Chondrocyte (in vitro differentiated cells): ENCODE measurements at regions not wholly inside any gene's neighbourhood (a gene's known extent, or its start where the extent isn't known, plus 50 kb on each side); places are given as distances from the start of the nearest gene placed in this dataset.

Experiments used
- DNase-seq: peaks from one replicate; pipeline ENCODE4 v3.0.0; 2021; ENCODE audit warnings: mixed read lengths, low spot score
- H3K27ac Mint-ChIP-seq: one replicate; pipeline ENCODE4 v1.8.0; 2021; ENCODE audit warnings: mild to moderate bottlenecking, moderate library complexity, mixed read lengths; ENCODE audit not compliant: unreplicated experiment
- H3K27me3 Mint-ChIP-seq: 2 replicates; pipeline ENCODE4 v1.8.0; 2021; ENCODE audit warnings: low read depth, mixed read lengths
- H3K36me3 Mint-ChIP-seq: 2 replicates; pipeline ENCODE4 v1.8.0; 2021; ENCODE audit warnings: low read depth, mixed read lengths
- H3K4me1 Mint-ChIP-seq: 2 replicates; pipeline ENCODE4 v1.8.0; 2021; ENCODE audit warnings: low read depth, mild to moderate bottlenecking, mixed read lengths
- H3K4me3 Mint-ChIP-seq: one replicate; pipeline ENCODE4 v1.8.0; 2021; ENCODE audit warnings: mild to moderate bottlenecking, moderate library complexity, mixed read lengths; ENCODE audit not compliant: unreplicated experiment
- H3K9me3 Mint-ChIP-seq: 2 replicates; pipeline ENCODE4 v1.8.0; 2021; ENCODE audit warnings: low read depth, mixed read lengths
- TF ChIP-seq, protein P1 (sequence below): fragments of 200-600 bp; sonication (generic); IDR thresholded peaks from 2 replicates; pipeline ENCODE4 v1.5.0; 2021; ENCODE audit warnings: antibody characterized with exemption, mild to moderate bottlenecking, moderate library complexity

DNA sequence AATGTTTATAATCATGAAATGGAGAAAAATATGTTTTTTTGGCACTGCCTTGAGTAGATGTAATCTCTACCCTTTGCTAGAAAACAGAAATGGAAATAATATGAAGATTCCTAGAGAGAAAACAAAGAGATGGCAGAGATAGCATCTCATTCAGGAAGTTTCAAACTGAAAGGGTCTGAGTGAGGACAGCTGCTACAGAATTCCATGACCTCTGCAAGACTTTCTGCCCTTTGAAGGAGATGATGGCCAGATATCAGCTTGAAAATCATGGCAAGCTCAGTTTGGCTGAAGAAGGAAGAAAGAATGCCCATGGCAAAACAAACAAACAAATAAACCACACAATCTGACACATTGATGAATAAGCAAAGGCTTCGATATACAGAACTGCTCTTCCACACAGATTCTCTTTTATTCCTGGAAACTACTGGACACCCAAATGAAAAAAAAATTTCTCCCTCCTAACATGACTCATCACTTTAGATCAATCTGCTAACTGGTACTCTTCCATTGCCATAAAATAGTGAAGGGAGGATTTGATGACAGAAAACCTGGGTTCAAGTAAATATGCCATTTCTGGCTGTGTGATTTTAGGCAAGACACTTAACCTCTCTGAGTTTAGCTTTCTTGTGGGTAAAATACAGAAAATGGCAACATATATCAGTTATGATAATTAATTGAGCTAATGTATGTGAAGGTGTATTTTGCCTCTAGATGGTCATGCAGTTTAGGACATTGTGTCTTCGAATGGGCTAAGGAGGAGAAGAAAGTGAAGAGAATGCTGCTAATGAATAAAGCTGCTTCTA is 105.9 kb upstream of the SPACA1 start:
- Mint-ChIP-seq H3K27me3 (peaks cover 41% of the 10 kb centered on the region), H3K27ac (no peak overlapping the region), H3K9me3 (no peaks in the 10 kb centered on the region), H3K4me1 (peaks cover 6% of the 10 kb centered on the region), H3K36me3 (no peaks in the 10 kb centered on the region), H3K4me3 (no peak overlapping the region)
- no peak for DNase-seq
- TF ChIP-seq, protein P1, sequence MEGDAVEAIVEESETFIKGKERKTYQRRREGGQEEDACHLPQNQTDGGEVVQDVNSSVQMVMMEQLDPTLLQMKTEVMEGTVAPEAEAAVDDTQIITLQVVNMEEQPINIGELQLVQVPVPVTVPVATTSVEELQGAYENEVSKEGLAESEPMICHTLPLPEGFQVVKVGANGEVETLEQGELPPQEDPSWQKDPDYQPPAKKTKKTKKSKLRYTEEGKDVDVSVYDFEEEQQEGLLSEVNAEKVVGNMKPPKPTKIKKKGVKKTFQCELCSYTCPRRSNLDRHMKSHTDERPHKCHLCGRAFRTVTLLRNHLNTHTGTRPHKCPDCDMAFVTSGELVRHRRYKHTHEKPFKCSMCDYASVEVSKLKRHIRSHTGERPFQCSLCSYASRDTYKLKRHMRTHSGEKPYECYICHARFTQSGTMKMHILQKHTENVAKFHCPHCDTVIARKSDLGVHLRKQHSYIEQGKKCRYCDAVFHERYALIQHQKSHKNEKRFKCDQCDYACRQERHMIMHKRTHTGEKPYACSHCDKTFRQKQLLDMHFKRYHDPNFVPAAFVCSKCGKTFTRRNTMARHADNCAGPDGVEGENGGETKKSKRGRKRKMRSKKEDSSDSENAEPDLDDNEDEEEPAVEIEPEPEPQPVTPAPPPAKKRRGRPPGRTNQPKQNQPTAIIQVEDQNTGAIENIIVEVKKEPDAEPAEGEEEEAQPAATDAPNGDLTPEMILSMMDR, result no peak

DNA sequence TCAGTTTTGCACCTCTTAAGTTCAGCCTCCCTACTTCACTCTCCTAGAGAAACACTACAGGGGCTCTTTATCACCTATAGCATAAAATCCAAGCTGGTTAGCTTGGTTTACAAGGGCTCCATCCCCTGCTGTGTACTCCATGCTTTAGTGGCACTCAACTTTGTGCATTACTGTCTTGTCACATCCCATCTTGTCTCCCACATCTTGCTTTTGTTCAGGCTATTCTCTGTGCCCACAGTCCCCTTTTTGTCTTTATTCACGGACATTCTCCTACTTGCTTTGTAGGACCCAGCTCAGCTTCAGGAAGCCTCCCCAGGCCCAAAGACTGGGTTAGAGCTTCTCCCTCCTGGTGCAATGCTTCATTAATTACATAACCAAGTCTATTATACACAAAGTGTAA is 107.9 kb upstream of the SPACA1 start:
- H3K9me3 Mint-ChIP-seq, result no peaks in the 10 kb centered on the region
- no peaks in the 10 kb centered on the region for H3K36me3 Mint-ChIP-seq
- H3K4me3 Mint-ChIP-seq, result no peak overlapping the region
- no peak for DNase-seq
- peaks cover 43% of the 10 kb centered on the region for H3K27me3 Mint-ChIP-seq
- H3K27ac Mint-ChIP-seq, result no peak overlapping the region
- TF ChIP-seq, protein P1, result no peak
- H3K4me1 Mint-ChIP-seq, result peaks cover 5% of the 10 kb centered on the region

DNA sequence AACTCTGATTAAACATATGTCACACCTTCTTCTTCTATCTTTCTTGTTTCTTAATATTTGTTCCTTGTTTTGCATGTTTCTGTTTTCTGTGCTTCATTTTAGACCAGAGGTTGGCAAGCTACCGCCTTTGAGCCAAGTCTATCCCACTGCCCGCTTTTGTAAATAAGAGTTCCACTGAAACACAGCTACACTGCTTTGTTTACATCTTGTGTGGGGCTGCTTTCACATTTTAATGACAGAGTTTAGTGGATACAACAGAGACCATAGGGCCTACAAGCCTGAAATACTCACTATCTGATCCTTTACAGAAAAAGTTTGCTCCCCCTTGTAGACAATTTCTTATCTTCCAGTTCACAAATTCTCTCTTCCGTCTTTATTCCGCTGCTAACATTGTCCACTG is 109.4 kb upstream of the SPACA1 start:
- DNase-seq, result no peak
- no peak overlapping the region for H3K4me3 Mint-ChIP-seq
- no peaks in the 10 kb centered on the region for H3K9me3 Mint-ChIP-seq
- peaks cover 46% of the 10 kb centered on the region for H3K27me3 Mint-ChIP-seq
- H3K36me3 Mint-ChIP-seq, result no peaks in the 10 kb centered on the region
- TF ChIP-seq, protein P1, result no peak
- H3K27ac Mint-ChIP-seq, result no peak overlapping the region
- H3K4me1 Mint-ChIP-seq, result no peaks in the 10 kb centered on the region

DNA sequence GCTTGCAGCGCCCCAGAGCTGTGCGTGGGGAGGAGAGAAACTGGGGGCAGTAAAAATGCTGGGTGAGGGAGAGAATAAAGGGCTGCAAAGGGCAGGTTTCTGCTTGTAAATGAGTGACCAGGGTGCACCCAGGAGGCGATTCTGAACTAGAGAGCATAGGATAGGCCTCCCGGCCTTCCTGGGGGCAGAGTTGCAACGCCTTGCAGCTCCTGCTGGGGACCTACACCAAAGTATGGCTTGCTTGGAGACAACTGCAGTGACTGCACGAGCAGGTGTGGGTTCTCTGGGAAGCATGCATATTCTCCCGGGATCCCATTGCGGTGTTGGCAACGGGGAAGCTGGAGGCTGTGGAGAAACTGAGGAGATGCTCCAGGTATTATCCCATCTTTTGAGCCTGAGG is 111.6 kb upstream of the SPACA1 start:
- H3K4me1 Mint-ChIP-seq, result no peaks in the 10 kb centered on the region
- DNase-seq, result no peak
- H3K27me3 Mint-ChIP-seq, result peaks cover 41% of the 10 kb centered on the region
- H3K36me3 Mint-ChIP-seq, result no peaks in the 10 kb centered on the region
- no peak overlapping the region for H3K4me3 Mint-ChIP-seq
- H3K27ac Mint-ChIP-seq, result no peak overlapping the region
- TF ChIP-seq, protein P1, result no peak
- no peaks in the 10 kb centered on the region for H3K9me3 Mint-ChIP-seq

DNA sequence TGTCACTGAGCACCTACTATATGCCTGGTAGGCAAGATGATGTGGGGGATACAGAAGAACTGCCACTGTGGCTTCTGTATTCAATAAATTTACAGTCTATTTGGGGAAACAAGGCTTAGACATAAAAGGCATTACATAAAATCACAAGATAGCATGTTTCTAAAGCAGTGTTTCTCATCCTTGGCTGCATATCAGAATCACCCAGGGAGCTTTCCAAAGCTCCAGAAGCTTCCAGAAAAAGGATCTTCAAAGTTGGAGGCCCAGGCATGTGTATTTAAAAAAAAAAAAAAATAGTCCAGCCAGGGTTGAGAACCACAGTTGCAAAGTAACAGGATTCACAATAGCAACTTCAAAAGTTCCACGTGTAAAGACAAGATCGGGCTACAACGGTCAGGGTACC is 112.4 kb upstream of the SPACA1 start:
- Mint-ChIP-seq H3K36me3 (no peaks in the 10 kb centered on the region), H3K4me1 (no peaks in the 10 kb centered on the region), H3K4me3 (no peak overlapping the region), H3K9me3 (no peaks in the 10 kb centered on the region), H3K27ac (no peak overlapping the region), H3K27me3 (peaks cover 39% of the 10 kb centered on the region)
- no peak for DNase-seq
- TF ChIP-seq, protein P1, result no peak
